ENCODE measurements at regions not wholly inside any gene's neighbourhood (a gene's known extent, or its start where the extent isn't known, plus 50 kb on each side); places are given as distances from the start of the nearest gene placed in this dataset.

GRCh38 chr2:222778400-222778799 lies 82.4 kb upstream of the ACSL3 start:
- TF ChIP-seq RFX5 (IDR thresholded peaks at IDR 0.05; ENCODE audit: low read depth, low read length) (no peak), CTCF (conservative IDR thresholded peaks at IDR 0.05; ENCODE audit: low read depth, low read length) (no peak), BHLHE40 (IDR thresholded peaks at IDR 0.05; ENCODE audit: low read depth, low read length) (no peak)

All from IMR-90 (cell line).